NCI-H128 (cell line): ENCODE measurements at regions not wholly inside any gene's neighbourhood (a gene's known extent, or its start where the extent isn't known, plus 50 kb on each side); places are given as distances from the start of the nearest gene placed in this dataset.

Source experiments
- DNase-seq: peaks from one replicate; lab custom pipeline; 2025; ENCODE audit not compliant: unreplicated experiment; lab: John Stamatoyannopoulos, UW

- DNase-seq = no peak
Measured at GRCh38 chr3:83302091-83302490, 1540.6 kb upstream of the GBE1 start.

- no peak for DNase-seq
Measured at GRCh38 chr3:83317605-83318004, 1556.2 kb upstream of the GBE1 start.

- DNase-seq = no peak
Measured at GRCh38 chr3:83320726-83321125, 1559.3 kb upstream of the GBE1 start.

- no peak for DNase-seq
Measured at GRCh38 chr3:83321457-83321856, 1560.0 kb upstream of the GBE1 start.

GRCh38 chr3:83321891-83322290 lies 1560.4 kb upstream of the GBE1 start:
- no peak for DNase-seq

- DNase-seq = no peak
Measured at GRCh38 chr3:83354205-83354604, 1592.8 kb upstream of the GBE1 start.

GRCh38 chr3:83393276-83393675 lies 1565.5 kb upstream of the CADM2 start:
- DNase-seq = no peak

GRCh38 chr3:83403927-83404326 lies 1554.9 kb upstream of the CADM2 start:
- no peak for DNase-seq

- no peak for DNase-seq
Measured at GRCh38 chr3:83426300-83426699, 1532.5 kb upstream of the CADM2 start.

- DNase-seq = no peak
Measured at GRCh38 chr3:83434880-83435587, 1523.8 kb upstream of the CADM2 start.

- no peak for DNase-seq
Measured at GRCh38 chr3:83438188-83438587, 1520.6 kb upstream of the CADM2 start.

- peak; percentile 51 for DNase-seq
Measured at GRCh38 chr3:83453056-83453455, 1505.7 kb upstream of the CADM2 start.

GRCh38 chr3:83454353-83454752 lies 1504.4 kb upstream of the CADM2 start:
- DNase-seq = no peak

GRCh38 chr3:83457551-83457950 lies 1501.2 kb upstream of the CADM2 start:
- DNase-seq = no peak

- no peak for DNase-seq
Measured at GRCh38 chr3:83460052-83460451, 1498.7 kb upstream of the CADM2 start.

- no peak for DNase-seq
Measured at GRCh38 chr3:83461411-83461810, 1497.4 kb upstream of the CADM2 start.

- DNase-seq = no peak
Measured at GRCh38 chr3:83477563-83477962, 1481.2 kb upstream of the CADM2 start.

- no peak for DNase-seq
Measured at GRCh38 chr3:83482402-83483070, 1476.3 kb upstream of the CADM2 start.

GRCh38 chr3:83496462-83496861 lies 1462.3 kb upstream of the CADM2 start:
- DNase-seq = no peak

GRCh38 chr3:83498361-83499016 lies 1460.3 kb upstream of the CADM2 start:
- DNase-seq = no peak

GRCh38 chr3:83500422-83500821 lies 1458.4 kb upstream of the CADM2 start:
- DNase-seq = no peak

GRCh38 chr3:83500931-83501330 lies 1457.9 kb upstream of the CADM2 start:
- DNase-seq = no peak
